HG03280 (cell line): ENCODE measurements at regions not wholly inside any gene's neighbourhood (a gene's known extent, or its start where the extent isn't known, plus 50 kb on each side); places are given as distances from the start of the nearest gene placed in this dataset.
"Not testable (repeated sequence)": the region's sequence is repeated elsewhere in the genome, so short reads cannot be mapped to it uniquely, and the experiment has no call there.

Experiments
- ATAC-seq: cut with Tn5 transposase; IDR thresholded peaks from one replicate; pipeline ENCODE4 v1.9.1; 2021; ENCODE audit warnings: mild to moderate bottlenecking, moderate library complexity; ENCODE audit not compliant: unreplicated experiment

DNA sequence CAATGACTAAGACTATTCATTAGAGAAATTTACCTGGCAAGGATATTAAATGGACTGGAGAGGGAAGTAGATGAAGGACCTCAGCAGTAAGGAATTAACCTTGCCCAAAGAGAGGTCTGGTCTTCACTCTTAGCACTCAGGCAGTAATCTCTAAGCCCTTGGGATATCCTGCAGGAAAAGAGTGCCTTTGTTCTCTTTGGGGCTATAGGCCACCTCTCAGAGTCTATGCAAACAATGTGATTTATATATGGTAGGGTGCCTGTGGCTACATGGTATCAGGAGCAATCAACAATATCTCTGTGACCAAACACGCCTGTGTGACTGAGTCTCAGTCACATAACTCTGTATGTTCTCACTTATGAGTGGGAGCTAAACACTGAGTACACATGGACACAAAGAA, 154.7 kb upstream of the CDK1 start:
- ATAC-seq, result no peak

DNA sequence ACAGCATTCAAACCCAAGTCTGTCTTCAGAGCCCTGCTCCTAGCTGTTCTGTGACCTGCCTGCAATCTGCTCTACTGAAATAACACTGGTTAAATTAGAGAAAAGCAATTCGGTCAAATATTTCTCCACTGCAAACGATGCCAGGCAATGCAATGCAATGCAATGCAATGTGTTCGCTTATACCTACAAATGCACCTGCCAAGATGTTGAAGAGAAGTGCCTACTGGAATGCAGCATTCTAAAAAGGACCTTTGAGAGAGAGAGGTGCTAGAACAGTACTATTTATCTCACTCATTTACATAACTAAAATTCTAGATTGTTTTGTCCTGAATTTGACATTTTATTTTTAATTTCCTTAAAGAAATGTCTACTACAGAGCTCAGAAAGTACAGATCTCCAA, 157.3 kb upstream of the CDK1 start:
- ATAC-seq, result no peak

DNA sequence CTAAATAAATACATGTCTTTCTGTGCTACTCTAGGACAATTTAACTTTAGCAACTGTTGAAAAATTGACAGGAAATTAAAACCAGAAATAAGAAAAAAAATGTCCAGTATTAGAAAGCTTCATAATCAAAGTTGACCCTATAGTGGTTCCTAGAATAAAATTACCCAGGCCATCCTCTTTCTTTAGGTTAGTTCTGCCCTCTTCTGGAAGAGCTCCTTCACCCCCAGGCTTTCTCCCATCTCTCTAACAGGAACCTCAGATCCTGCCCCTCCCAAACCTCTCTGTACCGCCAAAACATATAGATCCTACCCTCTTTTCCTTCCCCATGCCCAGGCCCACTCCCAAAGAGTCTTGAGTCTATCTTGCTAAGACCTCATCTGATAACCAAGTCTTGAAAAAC, 159.4 kb upstream of the CDK1 start:
- ATAC-seq, result no peak

DNA sequence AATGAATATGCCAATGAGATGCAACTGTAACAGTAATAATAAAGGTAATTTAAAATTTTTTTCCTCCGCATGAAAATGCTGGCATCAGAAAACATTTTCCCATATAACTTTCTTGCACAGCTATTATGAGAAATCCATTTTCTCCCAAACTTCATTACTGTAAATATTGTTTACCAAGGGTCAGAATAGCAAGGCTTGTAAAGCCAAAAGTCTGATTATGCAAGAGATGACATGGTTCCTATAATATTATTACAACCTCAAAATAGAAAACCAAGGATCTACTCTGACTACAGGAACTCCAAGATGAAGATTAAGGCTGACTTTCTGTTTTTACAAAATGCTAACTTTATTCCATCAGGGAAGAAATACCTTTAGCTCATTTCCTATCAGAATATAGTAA, 162.7 kb upstream of the CDK1 start:
- no peak for ATAC-seq

DNA sequence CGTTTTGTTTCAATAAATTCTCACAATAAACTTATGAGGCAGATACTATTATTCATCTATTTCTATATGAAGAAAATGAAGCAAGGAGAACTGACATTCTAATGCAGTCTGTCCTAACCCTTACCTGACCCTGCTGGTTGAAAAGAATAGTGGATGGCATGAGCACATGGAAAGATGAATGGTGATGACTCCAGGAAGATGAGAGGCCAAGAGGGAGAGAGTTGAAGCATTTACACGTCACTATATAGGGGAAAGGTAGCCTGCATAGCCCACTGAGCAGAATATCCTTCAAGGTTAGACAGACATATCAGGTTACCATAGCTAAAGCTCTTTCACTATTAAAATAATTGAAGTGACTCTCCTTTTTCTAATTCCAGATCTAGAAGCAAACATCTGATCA, 163.9 kb upstream of the CDK1 start:
- ATAC-seq, result no peak

DNA sequence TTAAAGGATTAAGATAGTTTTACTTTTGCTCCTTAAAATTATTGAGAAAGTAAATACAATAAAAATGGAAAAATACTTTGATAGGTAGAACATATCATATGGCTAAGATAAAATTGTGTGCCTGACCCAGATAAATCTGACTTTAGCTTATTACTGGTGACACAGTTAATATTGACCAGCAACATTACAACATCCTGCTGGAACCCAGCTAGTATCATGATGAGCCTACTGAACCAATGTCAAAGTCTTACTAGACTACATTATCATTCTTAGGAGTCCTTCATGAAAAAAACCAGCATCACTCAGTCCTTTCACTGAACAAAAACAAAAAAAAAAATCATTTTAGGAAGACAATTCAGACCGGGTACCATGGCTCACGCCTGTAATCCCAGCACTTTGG, 164.8 kb upstream of the CDK1 start:
- no peak for ATAC-seq

DNA sequence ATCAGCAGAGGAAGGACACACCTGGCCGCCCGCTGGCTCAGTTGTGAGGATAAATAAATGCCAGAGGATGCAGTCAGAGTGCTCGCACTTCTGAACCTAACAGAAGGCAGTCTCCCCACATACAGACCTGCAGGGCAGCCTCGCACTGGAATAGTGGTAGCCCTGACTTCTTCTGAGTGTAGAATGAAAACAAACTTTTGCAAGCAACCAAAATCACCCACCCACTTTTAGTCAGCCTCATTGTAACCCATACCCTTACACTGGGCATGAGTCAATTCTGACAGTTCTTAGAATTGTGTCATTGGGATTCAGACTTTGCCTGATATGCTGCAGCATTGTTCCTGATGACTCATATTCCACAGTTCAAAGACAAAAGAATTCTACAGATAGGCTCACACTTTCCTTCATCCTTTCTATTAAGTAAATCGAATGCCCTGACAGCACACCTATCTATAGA, 167.0 kb upstream of the CDK1 start:
- ATAC-seq, result no peak

DNA sequence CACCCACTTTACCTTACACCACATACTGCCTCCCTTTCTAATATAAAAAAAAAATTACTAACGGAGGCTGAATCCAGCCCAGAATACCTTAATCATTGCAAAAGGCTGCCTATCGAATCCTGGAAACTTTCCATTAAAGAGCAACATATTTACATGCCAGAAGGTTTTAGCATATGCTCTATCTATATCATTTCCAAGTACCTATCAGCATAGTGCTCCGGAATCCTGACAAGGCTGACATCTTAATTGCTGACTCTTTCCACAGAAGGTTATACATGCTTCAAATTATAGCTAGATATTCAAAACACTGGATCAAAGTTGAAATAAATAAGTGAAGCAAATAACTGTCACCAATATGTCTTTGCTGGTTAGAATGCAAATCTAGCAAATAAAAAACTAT, 170.9 kb upstream of the CDK1 start:
- ATAC-seq, result no peak

DNA sequence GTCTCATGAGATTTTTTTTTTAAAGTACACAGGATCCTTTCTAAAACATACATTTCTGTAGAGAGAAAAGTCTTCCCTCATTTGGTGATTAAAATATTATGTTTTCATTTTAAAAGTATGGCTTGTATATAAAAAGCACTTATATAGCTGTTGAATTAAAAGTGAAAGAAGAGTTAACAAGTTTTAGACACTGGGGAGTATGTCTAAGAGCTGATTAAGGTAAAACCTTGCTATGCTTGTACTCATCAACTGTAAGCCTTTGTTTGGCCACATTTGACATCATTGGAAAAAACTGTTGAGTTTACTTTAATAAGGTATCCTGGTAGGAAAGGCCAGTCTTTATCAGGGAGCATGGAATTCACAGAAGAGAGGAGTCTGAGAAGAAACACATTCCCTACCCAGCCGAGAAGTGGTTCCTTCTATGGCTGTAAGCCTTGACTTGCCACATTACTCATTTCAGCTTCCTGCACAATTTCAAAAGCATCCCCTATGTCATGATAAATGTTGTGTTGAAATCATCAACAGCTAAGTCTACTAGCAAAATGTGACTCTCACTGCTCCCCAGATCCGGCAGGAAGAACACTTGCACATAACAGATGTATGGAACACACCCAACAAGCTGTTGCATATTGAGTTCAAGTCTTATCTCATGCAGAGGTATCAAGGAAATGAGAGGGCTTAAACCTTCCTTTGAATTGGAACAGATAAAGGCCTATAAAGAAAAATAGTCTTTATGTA, 171.8 kb upstream of the CDK1 start:
- ATAC-seq, result no peak

DNA sequence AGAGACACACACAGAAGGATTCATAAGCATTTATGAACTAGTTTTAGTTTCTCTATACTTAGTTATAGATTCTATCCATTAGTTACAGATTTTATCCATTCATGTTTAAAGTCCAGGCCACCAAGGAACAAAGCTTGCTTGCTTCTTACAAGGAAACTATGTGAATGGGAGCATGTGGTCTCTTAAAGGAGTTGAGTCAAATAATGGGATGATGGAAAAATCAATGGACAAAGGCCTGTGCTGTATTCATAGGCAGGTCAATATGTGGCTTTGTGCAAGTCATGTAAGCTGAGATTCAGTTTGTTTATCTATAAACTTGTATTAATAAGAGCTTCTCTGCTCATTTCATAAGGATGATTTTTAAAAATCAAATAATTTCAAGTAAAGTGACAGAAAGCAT, 172.8 kb upstream of the CDK1 start:
- ATAC-seq, result no peak

DNA sequence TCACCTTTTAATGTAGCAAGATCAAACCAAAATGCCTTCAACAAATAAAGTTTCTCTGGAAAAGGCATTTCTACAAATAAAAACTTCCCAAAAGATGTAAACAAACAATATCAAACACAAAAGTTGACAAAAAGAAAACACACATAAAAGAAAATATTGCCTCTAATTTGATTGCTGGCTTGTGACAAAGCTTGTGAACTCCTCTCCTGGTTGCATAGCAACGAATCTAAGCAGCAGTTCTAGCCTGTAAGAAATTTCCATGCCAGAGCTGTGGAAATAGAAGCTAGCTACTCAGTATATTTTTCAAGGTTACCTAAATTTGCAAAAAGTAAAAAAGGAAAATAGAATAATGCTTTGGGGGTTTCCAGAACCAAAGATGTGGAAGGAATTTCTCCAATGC, 173.9 kb upstream of the CDK1 start:
- ATAC-seq, result no peak

DNA sequence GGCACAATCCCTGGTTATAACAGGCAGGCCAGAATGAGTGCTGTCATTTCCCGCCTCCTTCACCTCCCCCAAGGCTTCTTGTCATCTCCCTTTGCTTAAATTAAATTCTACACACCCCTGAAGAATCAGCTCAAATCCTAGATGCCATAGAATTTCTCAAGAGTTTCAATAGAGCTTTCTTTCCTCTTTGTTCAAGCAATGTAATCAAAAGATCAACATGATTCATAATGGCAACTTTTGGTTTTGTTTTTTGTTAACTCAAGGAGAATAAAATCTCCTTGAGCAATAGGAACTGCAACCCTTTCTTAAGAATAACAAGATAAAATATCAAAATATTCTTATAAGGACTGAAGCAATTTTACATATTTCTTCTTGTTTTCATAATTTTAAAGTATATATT, 180.8 kb upstream of the CDK1 start:
- ATAC-seq, result no peak

DNA sequence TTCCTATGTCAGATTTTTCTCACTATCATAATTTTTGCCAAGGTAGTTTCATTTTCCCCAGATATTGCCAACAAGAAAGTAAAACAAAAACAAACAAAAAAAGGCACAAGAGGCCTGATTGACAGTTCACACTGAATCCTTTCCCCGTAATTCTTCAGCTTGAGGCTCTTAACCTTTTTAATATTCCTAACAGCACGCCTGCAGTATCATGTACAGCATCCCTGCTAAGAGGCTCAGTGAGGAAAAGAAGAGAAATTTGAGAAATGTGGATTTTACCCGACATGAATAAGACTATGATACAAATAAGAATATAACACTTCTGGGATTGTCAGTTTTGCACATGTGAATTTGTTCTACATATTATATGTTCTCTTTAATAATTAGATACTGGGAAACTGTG, 182.4 kb upstream of the CDK1 start:
- no peak for ATAC-seq

DNA sequence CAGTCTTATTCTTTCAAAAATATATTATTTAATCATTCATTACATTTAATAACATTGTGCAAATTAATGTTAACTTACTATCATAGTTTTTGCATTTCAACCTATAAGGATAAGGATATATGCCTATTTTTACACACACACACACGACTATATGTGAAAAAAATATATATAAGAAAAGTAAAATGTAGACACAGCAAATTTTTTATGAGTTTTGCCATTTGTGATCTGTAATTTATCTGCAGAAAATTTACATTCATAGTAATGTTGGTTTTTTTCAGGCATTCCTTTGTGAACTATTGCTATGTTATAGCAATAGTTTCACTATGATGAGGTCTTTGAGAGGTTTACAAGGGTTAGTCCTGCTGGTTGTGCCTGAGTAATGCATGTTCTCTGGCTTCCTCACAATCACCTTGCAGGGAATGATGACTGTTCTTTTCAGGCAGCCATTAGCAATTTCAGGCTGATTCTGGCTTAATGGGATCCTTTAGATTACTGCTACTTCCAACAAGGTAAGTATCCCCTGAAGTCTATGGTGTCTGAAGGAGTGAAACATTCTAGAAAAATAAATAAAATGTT, 183.7 kb upstream of the CDK1 start:
- no peak for ATAC-seq

DNA sequence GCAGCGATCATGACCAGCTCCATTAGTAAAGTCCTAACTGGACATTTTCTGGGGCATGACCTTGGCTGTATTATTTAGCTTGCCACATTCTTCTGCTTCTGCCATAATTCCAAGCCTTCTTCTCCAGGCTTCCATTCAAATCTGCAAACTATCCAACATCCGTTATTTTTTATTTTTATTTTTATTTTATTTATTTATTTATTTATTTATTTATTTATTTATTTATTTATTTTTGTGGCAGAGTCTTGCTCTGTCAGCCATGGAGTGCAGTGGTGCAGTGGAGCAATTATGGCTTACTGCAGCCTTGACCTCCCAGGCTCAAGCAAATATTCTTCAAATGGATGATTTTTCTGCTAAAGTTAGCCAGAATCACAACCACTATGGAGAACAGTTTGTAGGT, 187.2 kb upstream of the CDK1 start:
- no peak for ATAC-seq

DNA sequence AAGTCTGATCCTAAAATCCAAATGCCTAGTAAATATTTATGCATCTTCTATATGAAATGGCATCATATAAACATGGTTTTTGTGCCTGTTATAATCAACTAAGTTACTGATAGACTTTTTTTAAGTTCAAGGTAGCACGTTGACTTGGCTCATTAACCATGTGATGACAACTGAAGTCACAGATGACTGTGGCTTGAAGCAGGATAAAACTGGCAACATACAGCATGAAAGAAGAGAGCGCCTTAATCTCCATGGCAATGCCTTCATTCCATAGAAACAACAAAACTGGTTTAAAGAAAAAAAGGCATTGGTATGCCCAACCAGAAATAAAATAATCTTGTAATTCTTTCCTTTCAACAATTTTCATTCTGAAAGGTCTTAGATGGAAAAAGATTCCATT, 188.9 kb upstream of the CDK1 start:
- no peak for ATAC-seq

DNA sequence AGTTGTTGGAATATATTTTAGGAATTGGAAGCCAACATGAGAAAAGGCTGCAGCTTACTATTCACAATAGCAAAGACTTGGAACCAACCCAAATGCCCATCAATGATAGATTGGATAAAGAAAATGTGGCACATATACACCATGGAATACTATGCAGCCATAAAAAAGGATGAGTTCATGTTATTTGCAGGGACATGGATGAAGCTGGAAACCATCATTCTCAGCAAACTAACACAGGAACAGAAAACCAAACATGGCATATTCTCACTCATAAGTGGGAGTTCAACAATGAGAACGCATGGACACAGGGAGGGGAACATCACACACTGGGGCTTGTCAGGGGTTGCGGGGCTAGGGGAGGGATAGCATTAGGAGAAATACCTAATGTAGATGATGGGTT, 192.1 kb upstream of the ANK3 start:
- not testable (repeated sequence) for ATAC-seq

DNA sequence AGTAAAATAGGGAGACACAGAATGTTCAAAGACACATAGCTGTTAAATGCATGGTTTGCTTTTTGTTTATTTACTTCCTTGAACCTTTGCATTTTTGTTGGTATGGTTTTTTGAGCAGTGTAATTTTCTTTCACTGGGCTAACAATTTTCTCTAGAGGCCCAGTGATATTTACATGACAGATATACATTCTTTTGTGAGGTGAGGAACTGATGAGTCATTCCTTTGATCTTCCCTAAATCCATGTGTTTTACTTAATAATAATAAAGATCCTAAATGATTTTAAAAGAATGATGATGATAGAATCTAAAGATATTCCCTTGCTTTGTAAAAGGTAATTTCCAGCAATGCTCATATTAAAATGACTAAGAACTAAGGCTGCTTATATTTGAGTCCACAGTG, 188.5 kb upstream of the ANK3 start:
- ATAC-seq, result no peak

DNA sequence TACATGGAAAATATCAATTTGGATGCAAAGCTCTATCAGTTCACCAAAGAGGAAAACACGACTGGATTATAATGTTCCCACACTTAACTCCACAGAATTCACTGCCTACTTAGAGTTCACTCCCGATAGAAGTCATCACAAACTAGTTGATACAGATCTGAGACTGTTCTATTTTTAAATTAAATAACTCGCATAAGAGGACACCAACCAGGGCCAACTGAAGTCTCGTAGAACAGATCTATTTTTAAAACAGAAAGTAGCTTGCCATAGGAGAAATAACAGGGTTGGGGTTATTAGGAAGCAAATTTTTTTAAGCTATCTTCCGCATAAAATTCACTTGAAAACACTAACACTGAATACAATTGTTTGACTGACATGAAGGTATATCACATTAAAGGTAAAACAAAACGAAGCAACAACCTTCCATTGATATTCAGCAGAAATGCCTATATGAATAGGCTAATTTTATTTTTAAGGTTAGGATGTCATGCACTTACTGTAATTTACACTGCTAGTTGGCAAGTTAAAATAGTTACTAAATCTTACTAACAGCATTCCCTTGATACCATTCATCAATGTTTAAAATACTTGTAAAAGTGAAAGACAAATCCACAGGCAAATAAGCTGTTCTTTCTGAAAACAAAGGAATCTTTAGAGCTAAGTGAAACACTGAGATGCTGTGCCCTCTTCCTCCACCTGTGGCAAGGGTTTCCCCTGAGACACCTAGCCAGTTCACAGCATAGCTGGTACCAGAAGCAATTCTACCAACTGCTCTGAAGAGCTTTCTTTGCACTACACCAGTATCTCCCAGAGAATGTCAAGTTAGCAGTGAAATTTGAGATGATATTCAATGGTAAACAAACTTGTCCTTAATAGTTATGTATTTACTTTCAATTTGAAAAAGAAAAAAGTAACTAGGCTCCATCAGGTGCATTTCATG, 186.7 kb upstream of the ANK3 start:
- no peak for ATAC-seq

DNA sequence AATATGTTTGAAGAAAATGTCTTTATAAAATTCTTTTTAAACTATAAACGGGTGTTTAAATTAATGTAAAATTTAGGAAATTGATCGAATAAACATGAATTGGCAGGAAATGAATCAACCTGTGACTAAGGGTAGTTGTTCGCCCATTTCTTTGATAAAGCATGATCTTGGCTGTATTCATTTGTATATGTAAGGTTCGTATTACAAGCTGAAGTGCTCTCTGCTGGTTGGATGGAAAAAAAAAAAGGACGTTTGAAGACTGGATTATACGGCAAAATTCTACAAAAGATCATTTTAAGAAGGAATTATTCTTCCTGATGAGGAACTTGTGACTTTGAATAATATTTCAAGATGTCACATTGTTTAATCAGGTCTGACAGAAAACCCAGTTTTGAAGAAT, 185.4 kb upstream of the ANK3 start:
- no peak for ATAC-seq

DNA sequence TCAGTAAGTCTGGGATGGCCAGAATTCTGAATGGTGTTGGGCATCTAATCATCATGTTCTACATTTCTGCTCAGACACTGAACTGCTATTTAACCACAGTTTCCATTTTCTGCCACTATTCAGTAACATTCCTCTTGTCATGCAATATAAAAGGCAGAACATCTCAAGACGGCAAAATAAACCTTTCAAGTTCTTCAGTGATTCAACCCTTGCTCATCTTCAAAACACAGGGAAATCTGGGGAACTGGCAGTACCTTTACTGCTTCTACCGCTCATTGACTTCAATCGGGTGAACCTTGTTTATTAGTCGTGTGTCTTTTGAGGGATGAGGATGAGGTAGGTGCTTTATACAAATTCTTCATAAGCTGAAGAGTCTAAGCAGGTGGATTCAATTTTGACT, 184.7 kb upstream of the ANK3 start:
- ATAC-seq, result no peak

DNA sequence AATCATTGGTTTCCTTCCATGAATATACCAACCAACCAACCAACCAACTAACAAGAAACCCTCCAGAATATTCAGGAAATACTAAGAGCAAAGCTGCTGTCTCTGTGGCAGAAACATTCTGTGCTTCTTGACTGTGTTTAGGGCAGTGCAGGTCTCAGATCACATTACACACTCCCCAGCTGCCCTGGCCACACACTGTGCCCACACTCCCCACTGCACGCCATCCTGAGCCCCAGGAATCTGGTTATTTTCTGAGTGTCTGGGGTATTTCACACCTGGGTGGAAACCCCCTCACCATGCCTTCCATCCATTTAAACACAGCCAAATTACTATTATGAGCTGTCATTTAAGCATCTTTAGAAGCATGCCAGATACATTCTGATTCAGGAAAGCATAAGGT, 183.7 kb upstream of the ANK3 start:
- no peak for ATAC-seq
